Cardiac septum (tissue), 1 donor: ENCODE measurements at regions not wholly inside any gene's neighbourhood (a gene's known extent, or its start where the extent isn't known, plus 50 kb on each side); places are given as distances from the start of the nearest gene placed in this dataset.
"Not testable (repeated sequence)": the region's sequence is repeated elsewhere in the genome, so short reads cannot be mapped to it uniquely, and the experiment has no call there.

Experiments
- DNase-seq: peaks from one replicate; pipeline ENCODE4 v3.0.0-alpha.2; 2020; ENCODE audit warnings: low spot score
- intact Hi-C: fragments of 100-400 bp; cut with DNase I; formaldehyde crosslinking; loops from one replicate; pipeline ENCODE4 v1.14.0; 2022
- donor health status: DM: no; HTN: no; CAD: no.

GRCh38 chr2:144999071-144999875, 479.4 kb upstream of the ZEB2 start:
- DNase-seq, result no peak
- intact Hi-C loops, result loop anchor here (2.0 to 5.0 kb wide), 4 partner anchors 57 to 667 kb away; partner anchors contain the start of gene ZEB2

DNA sequence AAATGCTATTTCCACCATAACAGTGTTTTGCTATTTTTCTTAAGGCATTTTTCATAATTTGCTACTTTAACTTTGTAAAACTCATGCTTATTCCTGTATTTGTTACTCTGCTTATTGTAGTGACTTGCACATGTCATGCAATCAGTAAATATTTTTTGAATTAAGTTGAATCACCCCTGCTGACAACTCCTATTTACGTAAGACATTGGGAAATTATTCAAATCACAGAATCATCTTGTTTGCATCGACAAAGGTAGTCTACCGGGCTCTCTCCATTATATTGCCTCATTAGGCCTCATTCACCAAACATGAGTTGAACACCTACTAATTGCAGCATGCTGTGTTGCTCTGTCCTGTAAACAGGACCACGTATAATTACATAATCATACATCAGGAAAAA, 478.5 kb upstream of the ZEB2 start:
- intact Hi-C loops, result loop anchor here (2.0 to 5.0 kb wide), 4 partner anchors 56 to 666 kb away; partner anchors contain the start of gene ZEB2
- no peak for DNase-seq

- intact Hi-C loops, result loop anchor here (5.0 kb wide), 3 partner anchors 54 to 664 kb away; partner anchors contain the start of gene ZEB2
- no peak for DNase-seq
Measured at GRCh38 chr2:144996225-144996795, 476.4 kb upstream of the ZEB2 start.

GRCh38 chr2:144995482-144995881, 475.6 kb upstream of the ZEB2 start:
- DNase-seq, result no peak
- intact Hi-C loops, result loop anchor here (5.0 kb wide), 3 partner anchors 53 to 663 kb away; partner anchors contain the start of gene ZEB2

GRCh38 chr2:144990661-144991060, 470.7 kb upstream of the ZEB2 start:
- intact Hi-C loops, result no loop called here
- DNase-seq, result no peak

DNA sequence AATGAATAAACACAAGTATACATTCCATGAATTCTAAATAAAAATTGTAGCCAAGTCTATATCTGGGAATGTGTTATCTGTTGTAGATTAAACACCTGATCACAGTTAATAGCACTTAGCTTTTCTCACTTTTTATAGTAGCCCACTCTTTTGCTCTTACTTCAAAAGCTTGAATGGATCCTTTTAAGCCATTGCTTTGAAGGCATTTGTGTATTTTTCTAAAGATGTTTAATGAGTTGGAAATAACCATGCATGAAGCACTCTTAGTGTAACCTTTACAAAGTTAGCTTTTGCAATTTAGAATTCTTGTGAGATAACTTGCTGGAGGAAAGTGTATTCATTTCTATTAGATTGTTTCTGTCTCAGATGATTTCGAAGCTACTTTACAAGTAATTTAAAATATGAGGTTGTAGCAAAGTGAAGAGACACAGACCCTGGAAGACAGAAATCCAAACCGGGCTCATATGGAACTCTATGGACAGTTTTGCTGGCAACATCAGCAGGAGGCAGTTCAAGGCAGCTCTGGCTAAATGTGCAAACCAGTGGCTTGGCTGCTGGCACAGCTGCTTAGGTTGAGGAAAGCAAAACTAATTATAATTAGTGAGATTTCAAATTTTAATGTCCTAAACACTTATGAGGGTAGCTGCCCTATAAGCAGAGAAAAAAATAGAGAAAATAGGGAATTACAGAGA, 469.8 kb upstream of the ZEB2 start:
- DNase-seq, result no peak
- intact Hi-C loops, result no loop called here

DNA sequence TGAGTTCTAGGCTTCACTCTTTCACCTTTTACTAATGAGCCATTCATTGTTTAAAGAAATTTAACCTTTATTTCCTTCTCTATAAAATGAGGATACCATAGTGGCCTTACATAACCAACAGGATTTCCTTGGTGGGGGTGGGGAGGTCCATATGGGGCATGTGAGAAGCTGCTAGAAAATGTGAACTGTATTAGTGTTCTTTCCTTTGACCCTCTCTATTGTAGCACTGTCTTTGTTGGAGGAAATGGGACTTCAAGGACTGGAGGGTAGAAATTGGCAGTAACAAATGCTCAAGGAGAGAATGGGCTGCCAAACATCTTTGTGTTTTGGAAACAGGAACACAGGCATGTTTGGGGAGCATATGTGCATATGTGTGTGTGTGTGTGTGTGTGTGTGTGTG, 468.7 kb upstream of the ZEB2 start:
- intact Hi-C loops, result no loop called here
- no peak for DNase-seq

- DNase-seq, result no peak
- intact Hi-C loops, result no loop called here
Measured at GRCh38 chr2:144986691-144987090, 466.8 kb upstream of the ZEB2 start.

GRCh38 chr2:144984038-144984437, 464.1 kb upstream of the ZEB2 start:
- intact Hi-C loops, result no loop called here

DNA sequence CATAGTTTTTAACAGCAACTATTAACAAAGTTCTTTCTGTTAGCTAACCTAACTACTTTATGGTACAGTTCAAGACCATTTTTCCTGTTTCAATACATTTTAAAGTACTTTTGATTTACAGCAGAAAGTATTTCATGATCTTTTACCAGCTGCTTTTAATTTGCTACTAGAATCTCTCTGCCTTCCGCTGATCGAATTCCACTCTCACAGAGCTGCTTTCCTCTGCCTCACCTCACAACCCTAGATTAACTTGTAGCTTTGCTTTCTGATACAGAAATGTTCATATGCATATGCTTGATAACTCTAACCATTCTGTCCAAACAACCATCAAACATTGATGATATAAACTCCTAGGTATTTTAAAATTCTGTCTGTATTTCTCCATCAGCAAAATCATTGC, 463.2 kb upstream of the ZEB2 start:
- intact Hi-C loops, result no loop called here
- no peak for DNase-seq

More at GRCh38 chr2:144984038-144984437, 464.1 kb upstream of the ZEB2 start:
- DNase-seq, result no peak

GRCh38 chr2:144982481-144982880, 462.6 kb upstream of the ZEB2 start:
- DNase-seq, result no peak
- intact Hi-C loops, result no loop called here

DNA sequence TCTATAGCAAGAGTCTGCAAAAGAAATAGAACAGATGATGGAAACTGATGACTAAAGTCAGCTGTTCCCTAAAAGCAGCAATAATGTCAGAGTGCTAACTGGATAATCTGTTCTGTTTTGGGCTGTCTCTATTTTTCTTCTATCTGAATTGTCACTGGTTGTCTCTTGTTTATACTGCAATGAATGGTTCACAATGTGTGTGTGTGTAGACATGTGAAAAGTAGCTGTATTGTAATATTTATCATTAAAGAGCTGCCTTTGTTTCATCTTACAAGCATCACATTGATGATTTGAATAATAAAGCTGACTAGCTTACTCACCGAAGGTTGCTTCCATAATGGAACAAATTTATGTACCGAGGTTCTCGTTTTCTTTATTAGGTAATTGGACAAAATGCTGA, 456.0 kb upstream of the ZEB2 start:
- intact Hi-C loops, result no loop called here
- no peak for DNase-seq

GRCh38 chr2:144972676-144973075, 452.8 kb upstream of the ZEB2 start:
- no peak for DNase-seq
- intact Hi-C loops, result no loop called here

DNA sequence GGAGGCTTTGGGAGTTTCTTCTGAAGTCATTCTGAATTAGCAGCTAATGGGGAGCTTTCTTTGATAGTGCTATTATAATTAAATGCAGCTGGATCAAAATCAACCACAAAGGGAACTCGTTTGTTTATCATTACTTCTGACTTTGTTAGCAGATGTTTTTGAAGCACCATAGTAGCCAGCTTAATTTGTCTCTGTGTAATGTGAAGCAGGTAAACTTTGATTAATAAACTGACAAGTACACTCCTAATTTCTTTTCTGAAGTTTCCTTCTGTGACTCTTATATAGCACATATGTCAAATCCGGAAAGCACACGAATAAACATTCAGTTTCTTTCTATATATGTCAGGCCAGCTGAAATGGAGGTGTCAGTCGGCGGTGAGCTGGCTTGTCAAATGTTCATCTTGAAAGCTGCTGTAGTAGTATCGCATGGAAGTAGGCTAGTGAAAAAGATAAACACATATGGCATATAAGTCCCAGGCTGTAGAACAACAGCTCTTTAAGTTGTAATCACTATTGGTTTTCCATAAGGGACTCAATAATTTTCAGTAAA, 451.9 kb upstream of the ZEB2 start:
- DNase-seq, result no peak
- intact Hi-C loops, result no loop called here

DNA sequence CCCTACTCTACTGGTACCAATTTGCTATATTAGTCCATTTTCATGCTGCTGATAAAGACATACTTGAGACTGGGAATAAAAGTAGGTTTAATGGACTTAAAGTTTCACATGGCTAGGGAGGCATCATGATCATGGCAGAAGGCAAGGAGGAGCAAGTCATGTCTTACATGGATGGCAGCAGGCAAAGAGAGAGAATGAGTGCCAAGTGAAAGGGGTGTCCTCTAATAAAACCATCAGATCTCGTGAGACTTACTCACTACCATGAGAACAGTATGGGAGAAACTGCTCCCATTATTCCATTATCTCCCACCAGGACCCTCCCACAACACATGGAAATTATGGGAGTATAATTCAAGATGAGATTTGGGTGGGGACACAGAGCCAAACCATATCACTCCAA, 450.5 kb upstream of the ZEB2 start:
- DNase-seq, intact Hi-C loops: not testable (repeated sequence)

DNA sequence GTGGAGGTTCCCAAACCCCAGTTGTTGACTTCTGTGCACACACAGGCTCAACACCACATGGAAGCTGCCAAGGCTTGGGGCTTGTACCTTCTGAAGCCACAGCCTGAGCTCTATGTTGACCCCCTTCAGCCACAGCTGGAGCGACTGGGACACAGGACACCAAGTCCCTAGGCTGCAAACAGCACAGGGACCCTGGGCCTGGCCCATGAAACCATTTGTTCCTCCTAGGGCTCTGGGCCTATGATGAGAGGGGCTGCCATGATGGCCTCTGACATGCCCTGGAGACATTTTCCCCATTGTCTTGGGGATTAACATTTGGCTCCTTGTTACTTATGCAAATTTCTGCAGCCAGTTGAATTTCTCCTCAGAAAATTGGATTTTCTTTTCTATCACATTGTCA, 449.6 kb upstream of the ZEB2 start:
- DNase-seq, intact Hi-C loops: not testable (repeated sequence)

DNA sequence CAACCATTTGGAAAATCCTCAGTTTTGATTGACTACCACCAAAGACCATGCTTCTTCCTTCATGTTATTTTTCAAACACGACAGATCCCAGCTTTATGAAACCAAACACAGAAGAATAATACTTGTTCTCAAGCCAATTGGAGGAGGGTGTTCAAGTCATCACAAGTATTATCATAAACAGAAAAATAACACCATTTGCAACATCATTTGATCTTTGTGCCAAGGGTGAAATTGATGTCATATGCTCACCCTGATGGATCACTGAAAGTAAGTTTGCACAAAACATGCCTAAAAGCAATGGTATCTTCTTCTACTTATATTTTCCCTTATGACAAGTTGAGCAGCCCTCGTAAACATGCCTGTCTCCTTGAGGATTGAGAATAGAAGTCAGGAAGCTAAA, 448.0 kb upstream of the ZEB2 start:
- no peak for DNase-seq
- intact Hi-C loops, result no loop called here

- intact Hi-C loops, result no loop called here
- no peak for DNase-seq
Measured at GRCh38 chr2:144965172-144965571, 445.3 kb upstream of the ZEB2 start.

- intact Hi-C loops, result no loop called here
- DNase-seq, result no peak
Measured at GRCh38 chr2:144963031-144963430, 443.1 kb upstream of the ZEB2 start.

- intact Hi-C loops, result no loop called here
- no peak for DNase-seq
Measured at GRCh38 chr2:144959416-144959815, 439.5 kb upstream of the ZEB2 start.
